Activated CD8-positive, alpha-beta memory T cell treated with anti-CD3 and anti-CD28 coated beads, Interleukin-2, amount 50 U/mL, for 48 hours (primary cell): ENCODE measurements at regions not wholly inside any gene's neighbourhood (a gene's known extent, or its start where the extent isn't known, plus 50 kb on each side); places are given as distances from the start of the nearest gene placed in this dataset.

ENCODE experiments used
- DNase-seq: peaks from one replicate; pipeline ENCODE4 v3.0.0-alpha.2; 2020

GRCh38 chr11:129265125-129265788 lies 73.1 kb upstream of the ARHGAP32 start:
- DNase-seq, result no peak

GRCh38 chr11:129264114-129264513 lies 72.0 kb upstream of the ARHGAP32 start:
- DNase-seq, result no peak

GRCh38 chr11:129260750-129261149 lies 68.6 kb upstream of the ARHGAP32 start:
- no peak for DNase-seq

- DNase-seq, result no peak
Observed at GRCh38 chr11:129259931-129260348, 67.8 kb upstream of the ARHGAP32 start.

- DNase-seq, result no peak
Observed at GRCh38 chr11:129258205-129258604, 66.1 kb upstream of the ARHGAP32 start.

- DNase-seq, result no peak
Observed at GRCh38 chr11:129257512-129257911, 65.4 kb upstream of the ARHGAP32 start.

GRCh38 chr11:129252621-129253020 lies 60.5 kb upstream of the ARHGAP32 start:
- DNase-seq, result no peak

GRCh38 chr11:129251067-129251466 lies 58.9 kb upstream of the ARHGAP32 start:
- DNase-seq, result no peak

GRCh38 chr11:129249923-129250322 lies 57.8 kb upstream of the ARHGAP32 start:
- no peak for DNase-seq

- DNase-seq, result no peak
Observed at GRCh38 chr11:129249351-129249750, 57.2 kb upstream of the ARHGAP32 start.

GRCh38 chr11:129248618-129249017 lies 56.5 kb upstream of the ARHGAP32 start:
- DNase-seq, result no peak

GRCh38 chr11:129247135-129247534 lies 55.0 kb upstream of the ARHGAP32 start:
- no peak for DNase-seq

GRCh38 chr11:129242855-129243254 lies 50.7 kb upstream of the ARHGAP32 start:
- no peak for DNase-seq
